AG08396 (cell line): ENCODE measurements at regions not wholly inside any gene's neighbourhood (a gene's known extent, or its start where the extent isn't known, plus 50 kb on each side); places are given as distances from the start of the nearest gene placed in this dataset.

Source experiments
- DNase-seq: peaks from one replicate; pipeline ENCODE4 v3.0.0; 2012; ENCODE audit warnings: low spot score, mixed read lengths

- no peak for DNase-seq
Observed at GRCh38 chr10:44054046-44054445, 330.9 kb downstream of the CXCL12 start.

- DNase-seq = no peak
Observed at GRCh38 chr10:44053391-44053790, 331.5 kb downstream of the CXCL12 start.

- peak; percentile 46 for DNase-seq
Observed at GRCh38 chr10:44051584-44052385, 333.1 kb downstream of the CXCL12 start.

DNA sequence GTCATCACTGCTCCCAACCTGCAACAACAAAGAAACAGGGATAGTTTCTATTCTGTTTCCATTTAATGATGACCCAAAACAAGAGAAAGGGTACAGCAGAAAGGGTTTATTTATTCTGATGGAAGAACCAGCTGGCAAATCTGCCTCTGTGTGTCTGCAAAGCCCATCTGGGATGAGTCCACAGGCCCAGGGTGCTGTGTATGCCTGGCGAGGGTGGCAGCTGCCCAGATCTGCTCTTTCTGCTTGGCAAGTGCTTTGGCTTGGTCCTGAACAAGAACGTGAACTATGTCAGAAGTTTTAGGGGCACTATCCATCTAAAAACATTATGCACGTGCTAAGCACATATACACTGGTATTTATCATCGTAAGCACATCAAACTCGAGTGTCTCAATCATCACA lies 333.8 kb downstream of the CXCL12 start:
- no peak for DNase-seq

GRCh38 chr10:44049301-44050015 lies 335.4 kb downstream of the CXCL12 start:
- no peak for DNase-seq

- no peak for DNase-seq
Observed at GRCh38 chr10:44047361-44047760, 337.5 kb downstream of the CXCL12 start.

- DNase-seq = no peak
Observed at GRCh38 chr10:44046605-44047004, 338.3 kb downstream of the CXCL12 start.

DNA sequence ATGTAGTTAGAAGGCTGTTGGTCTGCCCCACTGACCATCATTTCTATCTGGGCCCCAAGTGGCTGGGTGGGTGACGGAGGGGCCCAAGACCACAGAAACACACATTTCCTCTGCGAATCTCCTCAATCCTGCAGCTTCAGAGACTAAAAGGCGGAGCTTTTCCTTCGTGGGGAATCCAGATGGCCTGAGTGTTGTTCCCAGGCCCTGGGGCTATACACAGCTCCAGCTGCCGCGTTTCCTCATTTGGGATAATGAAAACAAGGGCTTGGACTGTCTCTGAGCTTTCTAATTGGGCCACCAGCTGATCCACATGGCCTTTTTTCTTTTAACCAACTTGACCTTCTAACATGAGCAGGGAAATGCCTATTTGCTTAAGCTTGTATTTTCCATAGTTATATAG lies 339.9 kb downstream of the CXCL12 start:
- no peak for DNase-seq

DNA sequence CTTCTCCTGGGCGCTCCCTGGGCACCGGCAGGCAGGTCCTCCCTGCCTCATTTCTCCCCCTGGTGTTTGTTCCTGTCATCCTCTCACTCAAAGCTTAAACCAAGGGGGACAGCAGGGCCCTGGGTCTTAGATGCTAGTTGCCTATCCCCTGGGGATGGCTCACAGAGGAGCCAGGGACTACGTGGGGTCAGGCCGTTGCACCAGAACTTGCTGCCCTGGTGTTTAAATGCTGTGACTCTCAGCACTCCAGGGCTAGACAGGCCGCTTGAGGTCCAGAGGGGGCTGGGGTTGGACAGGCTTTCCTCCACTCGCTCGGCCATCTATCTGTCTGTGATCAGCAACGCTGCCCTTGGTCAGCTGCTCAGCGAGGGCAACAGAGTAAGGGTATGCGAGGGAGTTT lies 340.3 kb downstream of the CXCL12 start:
- no peak for DNase-seq

- no peak for DNase-seq
Observed at GRCh38 chr10:44043646-44044375, 341.1 kb downstream of the CXCL12 start.

DNA sequence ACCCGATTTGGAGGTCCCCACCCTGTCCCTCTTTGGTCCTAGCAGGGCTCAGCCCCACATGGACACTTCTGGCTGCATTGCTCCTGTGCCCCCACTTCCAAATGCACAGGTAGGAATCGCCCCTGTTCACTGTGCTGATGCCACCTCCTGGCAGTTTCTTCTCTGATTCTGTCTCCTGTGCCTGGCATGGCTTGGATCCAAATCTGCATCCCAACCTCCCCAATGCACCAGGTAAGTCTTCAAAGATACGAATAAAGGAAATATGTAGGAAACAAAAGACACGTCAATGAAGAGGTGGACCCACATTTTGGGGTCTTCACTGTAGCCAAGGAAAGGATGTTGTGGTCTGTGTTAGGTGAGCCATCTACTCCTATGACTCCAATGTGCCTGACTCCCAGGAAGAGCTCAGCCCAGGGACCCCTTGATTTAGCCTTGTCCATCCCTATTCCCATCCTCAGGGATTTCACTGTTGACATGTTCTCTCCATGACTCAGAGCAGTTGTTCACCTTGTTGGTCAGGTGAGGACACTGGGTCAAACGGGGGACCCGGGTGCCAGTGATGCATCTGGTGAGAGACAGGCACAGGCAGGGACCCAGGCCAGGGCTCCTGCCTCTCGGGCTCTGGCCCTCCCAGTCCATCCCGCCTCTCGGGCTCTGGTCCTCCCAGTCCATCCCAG lies 341.8 kb downstream of the CXCL12 start:
- no peak for DNase-seq

DNA sequence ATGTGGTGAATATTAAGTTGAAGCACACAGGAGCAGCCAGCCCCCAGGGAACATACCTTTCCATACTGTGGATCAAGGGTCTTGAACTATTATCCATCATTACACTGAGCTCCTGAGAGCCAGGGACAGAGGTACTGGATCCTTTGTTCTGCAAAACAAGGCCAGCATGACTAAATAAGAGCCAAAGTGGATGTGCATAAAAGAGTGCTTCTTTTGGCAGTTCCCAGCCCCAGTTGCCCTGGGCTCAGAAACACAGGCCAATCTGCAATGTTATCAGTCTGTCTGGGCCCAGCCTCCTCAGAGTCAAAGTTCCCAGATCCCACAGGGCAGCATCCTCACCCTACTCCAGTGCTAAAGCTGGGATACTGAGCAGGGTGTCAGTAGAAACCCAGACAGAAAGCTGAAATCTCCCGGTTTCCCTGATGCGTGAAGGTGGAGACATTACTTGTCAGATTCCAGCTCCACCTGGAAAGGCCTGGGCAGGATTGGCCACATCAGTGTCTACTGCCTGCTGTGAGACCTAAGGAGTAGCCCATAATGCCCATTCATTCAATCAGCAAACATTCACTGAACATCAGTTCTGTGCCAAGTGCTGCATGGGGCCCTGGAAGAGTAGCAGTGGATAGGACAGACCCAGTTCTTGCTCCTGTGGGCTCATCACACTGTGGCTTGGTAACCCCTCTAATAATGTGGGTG lies 342.7 kb downstream of the CXCL12 start:
- no peak for DNase-seq

DNA sequence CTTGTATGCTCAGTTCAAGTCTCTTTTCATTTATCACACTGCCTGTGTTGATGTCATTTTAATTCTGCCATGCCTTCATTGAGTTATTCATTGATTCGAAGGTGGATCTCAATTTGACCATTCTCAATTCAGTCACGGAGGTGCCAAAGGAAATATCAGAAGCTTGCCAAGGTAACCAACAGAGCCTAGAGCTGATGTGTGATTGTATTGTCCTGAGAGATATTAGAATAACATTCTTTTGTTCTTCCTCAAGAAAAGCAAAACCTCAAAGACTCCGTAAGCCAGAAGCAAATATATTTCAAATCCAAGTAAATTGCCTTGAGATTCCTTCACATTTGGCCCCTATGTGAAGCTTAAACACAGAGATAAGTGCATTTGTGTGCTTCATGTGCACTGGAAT lies 345.3 kb downstream of the CXCL12 start:
- DNase-seq = no peak

GRCh38 chr10:44036425-44036824 lies 348.5 kb downstream of the CXCL12 start:
- no peak for DNase-seq

- DNase-seq = no peak
Observed at GRCh38 chr10:44035474-44036197, 349.3 kb downstream of the CXCL12 start.

- DNase-seq = no peak
Observed at GRCh38 chr10:44034946-44035345, 350.0 kb downstream of the CXCL12 start.

- no peak for DNase-seq
Observed at GRCh38 chr10:44033008-44033407, 351.9 kb downstream of the CXCL12 start.

GRCh38 chr10:44032216-44032615 lies 352.7 kb downstream of the CXCL12 start:
- no peak for DNase-seq

DNA sequence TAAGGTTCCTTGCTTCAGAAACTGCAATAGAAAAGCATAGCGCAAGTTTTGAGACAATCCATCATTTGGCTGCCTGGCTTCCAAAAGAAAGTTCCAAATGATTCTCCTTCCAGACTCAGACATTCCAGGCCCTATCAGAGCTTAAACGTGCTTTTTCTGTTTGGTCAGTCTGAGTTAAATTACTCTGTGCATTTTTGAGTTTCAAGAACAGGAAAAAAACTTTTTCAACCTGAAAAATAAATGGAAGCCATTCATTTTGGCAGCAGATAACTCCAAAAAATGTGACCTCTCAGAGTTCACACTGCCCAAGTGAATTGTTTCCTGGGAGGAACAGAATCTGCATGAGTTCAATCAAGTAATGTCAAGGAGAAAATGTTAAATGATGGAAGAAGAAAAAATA lies 354.2 kb downstream of the CXCL12 start:
- no peak for DNase-seq

DNA sequence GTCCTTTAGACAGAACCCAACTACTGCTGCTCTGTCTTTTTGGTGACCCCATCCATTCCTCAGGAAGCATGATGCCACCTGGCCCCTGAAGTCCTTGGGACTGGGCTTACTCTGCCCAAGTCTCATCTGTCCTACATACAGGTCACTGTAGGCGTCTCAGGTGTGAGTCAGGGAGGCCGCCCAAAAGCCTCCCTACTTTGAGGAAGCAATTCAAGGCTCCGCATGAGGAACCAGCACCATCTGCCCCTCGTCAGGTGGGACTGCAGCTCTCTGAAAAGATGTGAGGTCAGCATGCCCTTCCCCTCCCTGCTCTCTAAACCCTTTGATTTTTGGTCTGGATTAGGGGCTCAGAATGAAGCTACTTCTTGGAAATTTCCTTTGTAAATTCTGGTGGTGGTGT lies 354.8 kb downstream of the CXCL12 start:
- no peak for DNase-seq
